Upper lobe of left lung (tissue), 4 donors: ENCODE measurements at regions not wholly inside any gene's neighbourhood (a gene's known extent, or its start where the extent isn't known, plus 50 kb on each side); places are given as distances from the start of the nearest gene placed in this dataset.

Experiments
- POLR2A ChIP-seq, 4 donors: fragments of 450-650 bp; IDR thresholded peaks; one replicate each; pipeline ENCODE4 v1.5.1; 2016 to 2017; ENCODE audit warnings: antibody characterized with exemption in 4 of 4, mild to moderate bottlenecking in 2 of 4
- TF ChIP-seq, protein P1 (sequence below), 6 experiments: fragments of 450-650 bp in 4 of 6; fragments of 200-600 bp in 2 of 6; sonication (generic) in 2 of 6; IDR thresholded peaks; one replicate each; pipeline ENCODE4 v1.5.1; 2016 to 2019; ENCODE audit warnings: antibody characterized with exemption in 6 of 6

DNA sequence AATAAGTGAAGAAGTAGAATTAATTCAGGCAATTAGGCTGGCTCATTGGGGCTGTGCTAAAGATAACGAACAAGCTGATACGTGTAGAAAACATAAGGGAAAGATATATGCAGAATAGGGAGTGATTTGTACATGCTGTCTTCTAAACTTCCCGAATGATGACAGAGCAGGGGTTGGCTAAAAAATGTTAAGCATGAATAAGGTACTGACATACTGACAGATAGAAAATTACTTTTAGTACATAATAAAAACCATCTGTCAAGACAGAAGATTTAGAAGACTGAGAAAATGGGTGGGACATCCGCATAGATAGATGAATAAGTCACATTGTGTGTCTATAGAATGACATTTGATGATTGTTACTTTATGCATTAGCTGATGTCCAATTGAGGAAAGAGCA lies 158.8 kb upstream of the ZNF804B start:
- TF ChIP-seq, protein P1, sequence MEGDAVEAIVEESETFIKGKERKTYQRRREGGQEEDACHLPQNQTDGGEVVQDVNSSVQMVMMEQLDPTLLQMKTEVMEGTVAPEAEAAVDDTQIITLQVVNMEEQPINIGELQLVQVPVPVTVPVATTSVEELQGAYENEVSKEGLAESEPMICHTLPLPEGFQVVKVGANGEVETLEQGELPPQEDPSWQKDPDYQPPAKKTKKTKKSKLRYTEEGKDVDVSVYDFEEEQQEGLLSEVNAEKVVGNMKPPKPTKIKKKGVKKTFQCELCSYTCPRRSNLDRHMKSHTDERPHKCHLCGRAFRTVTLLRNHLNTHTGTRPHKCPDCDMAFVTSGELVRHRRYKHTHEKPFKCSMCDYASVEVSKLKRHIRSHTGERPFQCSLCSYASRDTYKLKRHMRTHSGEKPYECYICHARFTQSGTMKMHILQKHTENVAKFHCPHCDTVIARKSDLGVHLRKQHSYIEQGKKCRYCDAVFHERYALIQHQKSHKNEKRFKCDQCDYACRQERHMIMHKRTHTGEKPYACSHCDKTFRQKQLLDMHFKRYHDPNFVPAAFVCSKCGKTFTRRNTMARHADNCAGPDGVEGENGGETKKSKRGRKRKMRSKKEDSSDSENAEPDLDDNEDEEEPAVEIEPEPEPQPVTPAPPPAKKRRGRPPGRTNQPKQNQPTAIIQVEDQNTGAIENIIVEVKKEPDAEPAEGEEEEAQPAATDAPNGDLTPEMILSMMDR (IDR thresholded peaks at IDR 0.05), result no peak
- no peak for TF ChIP-seq POLR2A (IDR thresholded peaks at IDR 0.05)
